GM21381 (cell line): ENCODE measurements at regions not wholly inside any gene's neighbourhood (a gene's known extent, or its start where the extent isn't known, plus 50 kb on each side); places are given as distances from the start of the nearest gene placed in this dataset.
"Not testable (repeated sequence)": the region's sequence is repeated elsewhere in the genome, so short reads cannot be mapped to it uniquely, and the experiment has no call there.

Experiments
- ATAC-seq: cut with Tn5 transposase; IDR thresholded peaks from one replicate; pipeline ENCODE4 v1.9.1; 2021; ENCODE audit warnings: mild to moderate bottlenecking, moderate library complexity; ENCODE audit not compliant: unreplicated experiment

DNA sequence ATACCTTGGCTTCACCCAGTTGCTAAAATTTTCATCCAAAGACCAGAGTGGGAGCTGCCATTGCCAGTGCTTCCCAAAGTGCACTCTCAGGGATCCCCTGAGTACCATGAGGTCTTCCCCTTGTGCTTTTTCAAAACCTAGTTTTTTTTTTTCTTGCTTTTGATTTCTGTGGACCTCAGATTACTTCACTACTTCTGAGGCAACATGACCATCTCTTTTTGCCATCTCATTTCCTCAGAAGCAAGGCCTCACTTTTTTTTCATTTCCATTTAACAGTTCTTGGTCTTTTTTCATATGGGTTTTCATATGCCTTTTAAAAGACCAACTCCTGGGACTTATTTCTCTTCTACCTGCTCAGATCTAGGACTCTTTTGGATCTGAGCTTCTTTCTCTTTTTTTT is 64.1 kb upstream of the MMS22L start:
- no peak for ATAC-seq

DNA sequence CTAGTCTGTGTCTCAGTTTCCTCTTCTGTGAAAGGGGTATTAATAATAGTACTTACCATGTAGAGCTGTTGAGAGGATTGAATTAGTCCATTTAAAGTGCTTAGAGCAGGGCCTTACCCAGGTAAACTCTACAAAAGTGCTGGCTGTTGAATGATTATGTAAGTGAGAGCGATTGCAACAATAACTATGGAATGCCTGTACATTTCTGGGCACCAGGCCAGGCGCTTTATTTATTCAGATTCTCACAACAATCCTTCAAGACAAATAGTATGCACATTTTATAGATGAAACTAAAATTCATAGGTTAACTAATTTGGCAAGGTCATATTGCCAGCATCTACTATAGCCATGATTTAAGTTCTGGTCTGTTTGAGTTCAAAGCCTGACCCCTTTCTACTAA is 78.3 kb upstream of the MMS22L start:
- ATAC-seq = no peak

DNA sequence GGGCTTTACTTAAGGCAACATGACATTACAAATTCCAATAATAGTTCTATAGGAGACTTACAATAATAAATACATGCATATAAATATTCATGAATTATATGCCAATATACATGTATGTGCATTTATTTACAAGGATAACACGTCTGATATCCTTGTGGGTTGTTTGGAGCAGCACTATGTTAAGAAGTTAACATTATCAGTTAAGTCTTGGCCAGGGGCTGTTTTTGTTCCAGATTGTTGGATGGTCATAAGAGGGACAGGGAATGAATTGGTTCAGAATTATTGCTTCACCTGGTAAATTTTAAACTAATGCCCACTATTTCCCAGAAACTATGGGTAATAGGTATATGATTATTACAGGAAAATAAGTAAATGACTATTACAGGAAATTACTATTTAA is 81.3 kb upstream of the MMS22L start:
- no peak for ATAC-seq

DNA sequence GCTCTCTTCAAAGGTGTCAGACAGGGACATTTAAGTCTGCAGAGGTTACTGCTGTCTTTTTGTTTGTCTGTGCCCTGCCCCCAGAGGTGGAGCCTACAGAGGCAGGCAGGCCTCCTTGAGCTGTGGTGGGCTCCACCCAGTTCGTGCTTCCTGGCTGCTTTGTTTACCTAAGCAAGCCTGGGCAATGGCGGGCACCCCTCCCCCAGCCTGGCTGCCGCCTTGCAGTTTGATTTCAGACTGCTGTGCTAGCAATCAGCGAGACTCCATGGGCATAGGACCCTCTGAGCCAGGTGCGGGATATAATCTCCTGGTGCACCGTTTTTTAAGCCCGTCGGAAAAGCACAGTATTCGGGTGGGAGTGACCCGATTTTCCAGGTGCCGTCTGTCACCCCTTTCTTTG is 99.1 kb upstream of the MMS22L start:
- ATAC-seq = not testable (repeated sequence)

DNA sequence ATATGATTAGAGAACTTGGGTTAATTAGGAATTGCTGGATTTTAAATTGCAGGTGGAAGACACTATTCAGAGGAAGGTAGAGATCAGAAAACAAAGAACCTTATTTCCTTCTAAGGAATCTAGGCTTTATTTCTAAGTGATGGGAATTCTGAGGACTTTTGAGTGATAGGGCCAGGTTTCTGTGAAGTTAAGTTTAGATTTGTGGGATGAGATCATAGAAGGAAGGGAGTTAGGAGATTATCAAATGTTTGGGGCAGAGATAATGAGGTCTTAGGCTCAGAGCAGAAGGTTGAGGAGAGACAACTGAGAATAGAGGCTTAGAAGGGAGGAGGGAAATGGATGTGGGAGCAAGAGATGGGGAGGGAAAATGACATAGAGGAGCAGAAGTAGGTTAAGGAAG is 109.7 kb upstream of the MMS22L start:
- no peak for ATAC-seq

DNA sequence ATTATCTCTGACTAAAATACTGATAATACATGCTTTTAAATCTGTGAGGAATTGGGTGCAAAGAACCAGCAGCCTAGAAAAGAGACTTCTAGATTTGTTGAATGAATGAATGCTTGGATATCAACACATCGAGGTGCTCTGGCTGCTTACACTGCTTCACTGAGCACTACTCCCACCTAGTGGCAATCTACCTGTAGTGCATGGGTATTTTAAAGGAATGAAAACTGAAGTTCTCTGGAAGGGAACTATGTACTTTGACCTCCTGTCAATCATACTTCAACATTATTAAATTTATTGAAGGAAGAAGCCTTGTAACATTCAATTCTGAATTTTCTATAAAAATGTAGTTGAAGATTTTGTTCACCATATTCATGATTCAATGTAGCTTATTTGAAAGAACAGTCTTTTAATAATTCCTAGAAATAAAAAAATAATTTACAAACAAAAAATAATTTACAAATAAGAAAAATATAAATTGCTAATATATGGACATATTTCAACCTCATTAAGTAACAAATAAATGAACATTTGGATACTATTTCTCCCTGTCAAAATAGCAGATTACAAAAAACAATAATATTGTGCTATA is 111.2 kb upstream of the MMS22L start:
- ATAC-seq = peak; percentile 91

DNA sequence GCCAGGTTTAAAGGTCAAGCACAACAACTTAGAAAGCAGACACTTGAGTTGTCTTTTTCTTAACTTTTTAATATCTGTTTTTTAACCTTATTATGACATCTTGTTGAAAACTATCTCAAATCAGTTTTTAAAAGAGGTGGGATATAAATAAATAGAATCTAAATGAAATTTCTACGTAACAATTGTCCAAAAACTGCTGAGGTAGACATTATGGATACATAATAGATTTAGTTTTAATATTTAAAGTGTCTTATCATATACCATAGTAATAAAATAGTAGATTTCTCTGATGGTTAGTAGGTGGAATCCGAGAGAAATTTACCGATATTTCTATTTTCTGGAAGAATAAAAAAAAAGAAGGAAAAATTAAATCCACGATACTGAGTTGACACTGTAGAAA is 113.9 kb upstream of the MMS22L start:
- ATAC-seq = no peak

DNA sequence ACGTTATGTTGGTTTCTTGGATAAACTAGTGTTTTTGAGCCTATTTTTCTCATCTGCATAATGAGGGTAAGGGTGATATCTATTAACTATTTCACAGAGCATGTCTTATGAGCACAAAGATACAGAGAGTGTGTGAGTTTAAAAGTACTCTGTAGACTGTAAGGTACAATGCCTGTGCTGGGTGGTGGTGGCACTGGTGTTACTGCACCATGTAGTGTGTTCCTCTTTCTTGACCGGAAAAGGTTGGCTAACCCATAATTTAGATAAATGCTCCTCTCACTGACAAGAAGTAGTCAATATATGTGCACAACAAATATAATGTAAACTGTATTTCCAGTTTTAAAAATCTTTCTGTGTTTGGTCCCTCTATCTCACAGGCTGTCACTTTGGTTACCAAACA is 116.2 kb upstream of the MMS22L start:
- no peak for ATAC-seq

DNA sequence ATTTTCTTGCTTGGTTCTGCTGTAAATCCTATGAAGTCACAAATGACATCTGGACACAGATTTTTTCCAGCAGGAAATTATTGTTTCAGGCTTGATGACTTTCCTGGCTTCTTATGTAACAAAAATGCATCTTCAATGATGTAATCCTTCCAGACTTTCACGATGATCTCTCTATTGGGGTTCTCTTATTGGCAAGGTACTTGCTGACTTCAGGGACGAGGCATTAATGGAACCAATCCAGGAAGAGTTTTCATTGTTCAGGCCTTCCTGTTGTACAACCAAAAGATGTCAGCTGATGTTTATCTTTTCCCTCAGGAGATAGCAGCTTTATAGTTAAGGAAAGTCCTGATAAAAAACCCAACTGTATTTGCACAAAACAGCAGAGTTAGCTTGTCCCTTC is 118.5 kb upstream of the MMS22L start:
- no peak for ATAC-seq

DNA sequence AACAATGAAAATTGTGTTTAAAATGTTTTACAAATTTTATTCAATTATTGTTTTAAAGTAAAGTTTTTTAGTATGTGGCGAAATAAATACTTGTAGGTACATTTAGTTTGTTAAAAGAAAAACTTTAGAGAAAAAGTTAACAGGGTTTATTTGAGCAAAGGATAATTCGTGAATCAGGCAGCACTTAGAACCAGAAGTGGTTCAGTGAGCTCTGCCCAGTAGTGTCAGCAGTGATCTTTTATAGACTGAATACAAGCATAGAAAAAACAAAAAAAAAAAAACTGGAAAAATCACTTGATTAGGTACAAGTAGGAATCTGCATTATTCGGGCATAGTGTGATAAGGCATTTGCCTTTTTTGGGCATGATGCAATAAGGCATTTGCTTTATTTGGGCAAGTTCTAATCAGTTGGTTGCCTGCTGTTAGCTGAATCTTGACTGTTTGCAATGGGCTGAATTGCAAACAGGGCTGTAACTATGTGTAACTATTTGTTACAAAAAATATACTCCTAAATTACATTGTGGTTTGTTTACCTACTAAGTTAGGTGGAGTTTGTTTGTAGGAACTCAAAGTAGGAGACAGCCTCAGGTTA is 122.9 kb upstream of the MMS22L start:
- ATAC-seq = no peak

DNA sequence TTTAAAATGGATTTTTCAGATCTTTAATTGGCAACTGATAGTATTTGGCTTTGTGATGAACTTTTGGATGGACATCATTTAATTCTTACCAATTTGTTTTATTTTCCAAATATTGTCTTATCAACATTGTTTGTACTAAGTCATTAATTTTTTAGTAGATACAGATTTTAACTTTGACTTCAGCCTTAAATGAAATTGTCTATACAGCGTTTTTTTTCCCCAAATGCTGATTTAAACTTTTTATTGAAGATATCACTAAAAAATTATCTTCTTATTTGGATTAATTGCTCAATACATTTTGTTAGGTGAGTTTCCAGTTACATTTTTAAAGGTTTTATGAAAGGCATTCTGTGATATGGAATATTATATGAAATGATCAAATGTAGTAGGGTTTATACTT is 123.6 kb upstream of the MMS22L start:
- ATAC-seq = no peak

DNA sequence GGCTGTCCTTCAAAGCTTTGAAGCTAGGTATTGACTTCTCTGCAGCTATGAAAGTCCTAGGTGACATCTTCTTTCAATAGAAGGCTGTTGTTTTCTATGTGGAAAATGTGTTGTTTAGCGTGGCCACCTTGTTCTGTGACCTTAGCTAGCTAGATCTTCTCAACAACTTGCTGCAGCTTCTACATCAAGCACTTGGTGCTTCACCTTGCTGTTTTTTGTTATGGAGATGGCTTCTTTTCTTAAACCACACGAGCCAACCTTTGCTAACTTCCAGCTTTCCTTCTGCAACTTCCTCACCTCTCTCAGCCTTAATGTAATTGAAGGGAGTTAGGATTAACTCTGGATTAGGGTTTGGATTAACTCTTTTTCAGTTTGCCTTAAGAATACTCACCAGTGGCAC is 128.6 kb upstream of the MMS22L start:
- ATAC-seq = no peak

DNA sequence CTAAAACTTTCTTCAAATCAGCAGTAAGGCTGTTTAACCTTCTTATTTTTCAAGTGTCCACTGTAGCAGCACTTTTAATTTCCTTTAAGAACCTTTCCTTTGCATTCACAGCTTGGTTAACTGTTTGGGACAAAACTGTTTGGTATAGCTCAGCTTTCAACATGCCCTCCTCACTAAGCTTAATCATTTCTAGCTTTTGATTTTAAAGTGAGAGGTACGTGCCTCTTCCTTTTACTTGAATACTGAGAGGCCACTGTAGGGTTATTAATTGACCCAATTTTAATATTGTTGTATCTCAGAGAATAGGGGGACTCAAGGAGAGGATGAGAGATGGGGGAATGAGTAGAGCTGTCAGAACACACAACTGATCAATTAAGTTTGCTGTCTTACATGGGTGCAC is 129.5 kb upstream of the MMS22L start:
- no peak for ATAC-seq

DNA sequence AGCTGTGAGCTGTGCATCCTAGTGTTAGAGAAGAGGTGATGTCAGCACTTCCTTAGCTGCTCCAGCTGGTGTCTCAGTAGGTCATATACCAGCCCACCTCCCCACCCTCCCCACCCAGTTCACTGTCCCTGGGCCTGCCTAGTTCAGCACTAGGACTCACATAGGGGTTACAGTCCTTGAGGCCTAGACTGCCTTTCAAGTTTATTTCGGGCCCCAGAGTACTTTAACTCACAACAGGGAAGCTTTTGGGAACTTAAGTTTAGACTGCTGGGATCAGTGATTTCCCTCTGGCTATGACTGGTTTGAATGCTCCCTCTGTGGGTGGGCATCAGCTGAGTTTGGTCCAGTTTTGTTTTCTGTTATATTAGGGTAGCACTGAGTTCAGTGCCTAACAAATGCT is 139.2 kb upstream of the MMS22L start:
- no peak for ATAC-seq

DNA sequence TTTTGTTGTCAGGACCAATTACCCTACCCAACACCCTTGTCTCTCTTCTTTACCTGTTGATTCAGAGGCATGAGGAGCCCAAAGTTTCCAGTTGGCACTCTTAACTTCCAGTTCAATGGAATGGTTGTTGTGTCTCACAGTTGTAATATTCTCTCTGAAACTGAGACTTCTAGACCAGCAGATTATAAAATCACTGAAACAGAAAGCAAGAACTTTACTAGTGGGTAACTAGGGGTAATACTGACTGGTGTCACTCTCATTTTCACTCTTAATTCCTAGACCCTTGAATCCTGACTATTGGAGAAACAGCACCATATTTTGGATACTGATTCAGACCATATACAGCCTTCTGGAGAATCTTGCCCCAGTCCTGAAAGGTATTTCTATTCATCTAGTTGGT is 140.2 kb upstream of the MMS22L start:
- peak; percentile 61 for ATAC-seq

DNA sequence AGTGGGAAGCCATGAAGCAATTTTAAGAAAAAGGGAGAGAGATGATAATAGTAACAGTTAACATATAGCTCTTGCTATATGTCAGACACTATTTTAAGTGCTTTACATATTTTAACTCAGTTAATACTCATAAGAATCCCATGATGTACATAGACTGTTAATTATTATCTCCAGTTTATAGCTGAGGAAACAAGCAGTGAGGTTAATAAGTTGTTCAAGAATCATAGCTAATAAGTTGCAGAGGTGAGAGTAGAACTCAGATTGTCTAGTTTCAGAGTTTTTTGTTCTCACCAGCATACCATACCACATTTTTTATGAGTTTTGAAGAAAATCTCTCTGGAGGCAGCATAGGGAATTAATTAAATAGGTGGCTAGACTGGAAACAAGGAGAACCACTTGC is 144.6 kb upstream of the MMS22L start:
- ATAC-seq = peak; percentile 87

DNA sequence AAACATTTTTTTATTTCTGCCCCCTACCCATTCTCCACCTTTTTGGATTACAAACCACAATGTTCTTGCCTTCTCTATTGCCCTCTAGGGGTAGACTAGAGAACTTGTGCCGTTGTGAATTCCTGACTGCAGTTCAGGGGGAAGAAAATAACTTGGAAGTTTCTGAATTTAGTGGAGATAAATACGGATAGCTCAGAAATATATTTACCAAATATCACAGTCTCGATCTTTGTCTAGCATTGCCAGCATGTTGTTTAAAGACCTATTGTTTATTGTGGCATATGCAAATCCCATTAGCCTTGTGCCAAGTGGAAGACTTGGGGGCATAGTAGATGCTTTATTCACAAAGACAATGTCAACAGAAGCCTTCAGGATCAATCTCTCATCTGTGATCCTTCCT is 154.1 kb upstream of the MMS22L start:
- ATAC-seq = peak; percentile 58

DNA sequence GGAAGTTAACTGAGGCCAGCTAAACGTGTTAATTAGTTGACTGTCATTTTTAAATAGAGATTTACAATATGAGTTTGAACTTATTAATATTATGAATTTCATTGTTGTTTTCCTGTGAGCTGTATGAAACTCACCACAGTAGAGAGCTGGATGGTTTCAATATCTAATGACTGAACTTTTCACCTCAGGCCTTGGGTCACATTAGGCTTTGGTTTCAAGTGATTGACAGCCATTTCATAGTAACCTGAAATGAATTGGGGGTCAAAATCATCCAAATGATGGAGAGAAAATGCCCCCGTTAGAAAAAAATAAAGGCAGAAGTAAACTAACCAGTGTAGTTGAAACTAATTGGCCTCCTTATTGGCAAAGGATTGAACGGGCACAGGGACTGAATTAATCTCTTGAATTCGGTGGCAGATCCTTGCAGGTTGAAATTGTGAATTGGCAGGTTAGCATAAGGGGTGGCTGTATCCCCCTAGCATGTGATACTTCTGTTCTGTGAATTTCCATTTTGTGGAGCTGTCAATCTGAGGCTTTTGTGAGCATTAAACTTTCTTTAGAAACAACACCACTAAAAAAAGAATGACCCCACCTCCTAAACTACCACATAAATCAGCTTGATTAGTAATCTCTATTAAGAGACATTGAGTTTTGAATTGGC is 155.1 kb upstream of the MMS22L start:
- no peak for ATAC-seq

DNA sequence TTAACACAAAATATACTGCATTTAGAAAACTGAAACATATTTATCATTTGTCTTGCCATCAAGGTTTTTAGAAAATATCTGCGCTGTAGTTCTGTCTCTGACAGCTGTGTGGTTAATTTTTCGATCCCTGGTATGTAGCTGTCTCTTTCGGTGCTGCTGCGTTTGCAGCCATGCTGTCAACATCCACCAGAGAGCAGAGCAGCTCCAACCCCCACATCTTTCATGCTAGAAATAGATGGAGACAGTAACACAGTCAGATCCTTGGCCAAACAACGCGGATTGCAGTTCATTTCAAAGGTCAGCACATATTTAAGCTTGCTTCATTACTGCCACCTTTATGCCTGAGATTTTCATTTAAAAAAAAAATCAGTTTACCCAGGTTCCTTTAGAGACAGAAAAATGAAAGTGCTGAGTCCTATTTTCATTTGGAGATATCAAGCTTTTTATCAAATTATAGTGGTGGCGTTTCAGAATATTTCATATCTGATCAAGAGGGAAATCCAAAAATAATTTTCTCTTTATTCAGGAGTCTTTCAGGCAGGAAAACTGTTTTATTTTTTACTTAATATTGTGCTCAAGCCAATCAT is 157.7 kb upstream of the MMS22L start:
- ATAC-seq = no peak

DNA sequence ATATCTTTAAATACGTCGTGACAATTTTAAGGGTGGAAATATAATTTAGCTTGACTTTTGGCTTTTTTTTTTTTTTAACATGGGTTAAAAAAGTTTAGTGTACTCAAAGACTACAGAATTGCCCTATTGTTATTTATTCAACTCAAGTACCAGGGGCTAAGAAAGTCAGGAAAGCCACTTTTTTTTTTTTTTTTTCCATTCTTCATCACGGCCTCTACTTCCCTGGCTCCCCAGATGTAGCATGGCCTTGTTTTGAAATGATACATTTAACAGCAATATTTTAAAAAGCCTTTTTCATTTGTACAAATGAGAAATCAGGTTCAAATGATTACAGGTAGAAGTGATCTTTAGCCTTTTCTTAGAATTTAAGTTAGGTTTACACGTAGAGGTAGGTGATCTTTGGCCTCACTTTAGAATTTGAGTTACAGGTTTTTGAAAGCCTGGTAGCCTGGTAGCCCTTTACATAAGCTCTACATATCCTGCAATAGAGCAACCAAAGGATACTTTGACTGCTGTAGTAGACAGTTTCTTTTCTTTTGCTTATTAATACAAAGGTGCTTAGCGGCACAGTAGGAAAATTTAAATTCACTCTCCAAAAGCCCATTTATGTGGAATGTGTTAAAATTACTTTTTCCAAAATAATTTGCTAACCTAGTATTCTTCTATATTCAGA is 160.5 kb upstream of the MMS22L start:
- ATAC-seq = no peak

DNA sequence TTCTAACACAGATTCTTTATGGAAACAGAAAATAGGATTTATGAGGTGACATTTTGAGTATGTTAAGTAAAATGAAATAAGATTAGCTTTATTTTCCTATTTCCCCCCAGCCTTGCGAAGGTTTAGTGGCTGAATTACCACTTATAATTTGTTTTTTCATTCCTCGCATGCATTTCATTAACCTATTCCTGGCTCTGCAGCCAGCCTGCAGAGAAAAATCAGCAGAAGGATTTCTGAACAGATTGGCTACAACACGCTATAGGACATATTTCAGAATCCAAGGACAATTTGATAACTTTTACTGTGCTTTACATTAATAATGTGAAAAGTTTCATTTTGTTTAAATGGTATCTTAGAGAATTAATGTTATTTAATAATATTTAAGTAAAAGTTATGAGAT is 162.4 kb upstream of the MMS22L start:
- ATAC-seq = no peak

DNA sequence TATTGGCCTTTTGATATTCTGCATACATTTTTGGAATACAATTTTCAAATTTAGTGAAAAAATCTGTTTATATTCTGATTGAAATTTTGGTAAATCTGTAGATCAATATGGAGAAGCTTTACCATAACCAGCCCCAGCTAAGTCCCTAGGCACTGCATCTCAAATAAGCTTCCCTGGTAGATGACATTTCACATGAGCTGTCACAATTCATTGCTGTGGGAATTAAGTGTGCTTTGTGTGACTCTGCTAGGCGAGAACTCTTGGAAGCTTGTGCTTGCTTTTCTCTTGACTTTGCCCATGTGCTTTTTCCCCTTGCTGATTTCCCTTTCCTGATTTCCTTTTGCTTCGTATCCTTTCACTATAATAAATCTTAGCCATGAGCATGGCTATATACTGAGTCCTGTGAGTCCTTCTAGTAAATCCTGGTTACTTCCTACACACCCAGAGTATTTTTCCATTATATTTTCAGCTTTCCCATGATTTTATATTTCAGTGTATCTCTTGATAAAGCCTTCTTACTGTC is 166.5 kb upstream of the MMS22L start:
- no peak for ATAC-seq
